ENCODE measurements at regions not wholly inside any gene's neighbourhood (a gene's known extent, or its start where the extent isn't known, plus 50 kb on each side); places are given as distances from the start of the nearest gene placed in this dataset.

GRCh38 chr5:106543330-106543729 lies 1127.4 kb downstream of the EFNA5 start:
- no peak for ATAC-seq
- no peaks in the 10 kb centered on the region for H3K27me3 ChIP-seq
- DNase-seq = no peak
- TF ChIP-seq CTCF (IDR thresholded peaks at IDR 0.05) = no peak
- no peak for TF ChIP-seq POLR2A (IDR thresholded peaks at IDR 0.05)
- intact Hi-C loops (cut with DNase I) = no loop called here
- no peaks in the 10 kb centered on the region for H3K36me3 ChIP-seq
- WGBS, 4 donors = 68 to 86% (median 79%) methylated on average over 1 of the region's 1 CpG
- H3K27ac ChIP-seq = no peak overlapping the region
- H3K9me3 ChIP-seq = peaks cover 0 to 61% (median 27%) of the 10 kb centered on the region in 12 donors
- no peak overlapping the region for H3K4me3 ChIP-seq
- no peaks in the 10 kb centered on the region for H3K4me1 ChIP-seq

DNA sequence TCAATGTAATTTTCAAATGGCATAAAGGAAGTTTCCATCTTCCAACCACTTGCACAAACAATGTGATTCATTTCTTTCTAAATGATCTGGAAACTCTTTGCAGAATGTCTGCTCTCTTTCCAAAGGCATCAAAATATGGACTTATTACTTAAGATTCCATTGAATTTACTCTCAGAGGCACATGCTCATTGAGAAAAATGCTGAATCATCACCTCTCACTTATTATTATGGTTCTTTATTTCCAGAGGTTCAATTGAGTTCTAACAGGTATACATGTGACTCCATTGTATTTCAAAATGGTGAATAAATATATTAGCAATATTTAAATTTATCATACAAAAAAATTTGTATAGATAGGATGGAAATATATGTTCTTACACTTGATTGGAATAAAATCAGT lies 1140.6 kb downstream of the EFNA5 start:
- TF ChIP-seq POLR2A (IDR thresholded peaks at IDR 0.05) (no peak), CTCF (IDR thresholded peaks at IDR 0.05) (no peak)
- H3K27me3 ChIP-seq = no peaks in the 10 kb centered on the region
- H3K36me3 ChIP-seq = no peaks in the 10 kb centered on the region
- intact Hi-C loops (cut with DNase I) = no loop called here
- H3K4me1 ChIP-seq = no peaks in the 10 kb centered on the region
- DNase-seq (no peak), ATAC-seq (no peak)
- no peak overlapping the region for H3K27ac ChIP-seq
- H3K9me3 ChIP-seq = no peaks in the 10 kb centered on the region
- no peak overlapping the region for H3K4me3 ChIP-seq

GRCh38 chr5:106525438-106525837 lies 1145.3 kb downstream of the EFNA5 start:
- TF ChIP-seq CTCF (IDR thresholded peaks at IDR 0.05) (no peak), POLR2A (IDR thresholded peaks at IDR 0.05) (no peak)

DNA sequence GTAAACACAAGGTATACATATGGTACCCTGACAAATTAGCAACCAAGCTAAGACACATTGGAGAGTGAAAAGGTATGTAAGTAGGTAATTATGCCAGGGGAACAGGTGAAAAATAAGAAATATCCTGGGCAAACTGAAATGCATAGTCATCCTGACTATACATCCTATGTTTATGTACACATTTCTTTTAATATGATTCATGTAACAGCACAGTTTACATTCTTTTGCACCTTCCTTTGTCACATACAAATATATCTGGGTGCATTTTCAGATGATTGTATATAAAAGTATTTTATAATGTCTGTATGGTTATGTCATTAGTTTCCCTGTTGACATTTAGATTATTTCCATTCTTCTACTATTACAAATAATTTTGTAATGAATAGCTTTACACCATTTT lies 1146.9 kb downstream of the EFNA5 start:
- no peaks in the 10 kb centered on the region for H3K27me3 ChIP-seq
- no peak overlapping the region for H3K27ac ChIP-seq
- no peak overlapping the region for H3K4me3 ChIP-seq
- TF ChIP-seq CTCF (IDR thresholded peaks at IDR 0.05) (no peak), POLR2A (IDR thresholded peaks at IDR 0.05) (no peak)
- intact Hi-C loops (cut with DNase I) = no loop called here
- no peak for ATAC-seq
- no peaks in the 10 kb centered on the region for H3K4me1 ChIP-seq
- no peak for DNase-seq
- H3K9me3 ChIP-seq = no peaks in the 10 kb centered on the region
- H3K36me3 ChIP-seq = no peaks in the 10 kb centered on the region

More at GRCh38 chr5:106525438-106525837, 1145.3 kb downstream of the EFNA5 start:
- Histone ChIP-seq H3K4me1 (no peaks in the 10 kb centered on the region), H3K27ac (no peak overlapping the region), H3K4me3 (no peak overlapping the region), H3K36me3 (no peaks in the 10 kb centered on the region), H3K9me3 (no peaks in the 10 kb centered on the region), H3K27me3 (no peaks in the 10 kb centered on the region)
- no peak for ATAC-seq
- no peak for DNase-seq
- WGBS, 4 donors = 93 to 97% (median 96%) methylated on average over 3 of the region's 3 CpGs
- intact Hi-C loops (cut with DNase I) = no loop called here
